Right lobe of liver (tissue), 6 donors: ENCODE measurements at regions not wholly inside any gene's neighbourhood (a gene's known extent, or its start where the extent isn't known, plus 50 kb on each side); places are given as distances from the start of the nearest gene placed in this dataset.
"Not testable (repeated sequence)": the region's sequence is repeated elsewhere in the genome, so short reads cannot be mapped to it uniquely, and the experiment has no call there.

Experiments
- ATAC-seq, 4 donors: fragments of 200-7000 bp; cut with Tn5 transposase; one replicate each; pipeline ENCODE4 v1.9.1; 2020; ENCODE audit warnings: mild to moderate bottlenecking in 4 of 4, moderate library complexity in 4 of 4
- DNase-seq, 3 donors: peaks; one replicate each; pipeline ENCODE4 v3.0.0-alpha.2; 2020
- H3K27ac ChIP-seq, 3 donors: fragments of 200-600 bp; one replicate each; pipeline ENCODE4 v1.8.0; 2022
- H3K27me3 ChIP-seq, 2 donors: fragments of 200-600 bp; one replicate each; pipeline ENCODE4 v1.8.0; 2022
- H3K36me3 ChIP-seq, 4 donors: fragments of 200-600 bp; sonication (generic) in 1 of 4; one replicate each; pipeline versions ENCODE4 v1.5.1 to v1.8.0; 2017 to 2022; ENCODE audit warnings: control low read depth in 1 of 4
- H3K4me1 ChIP-seq, 4 donors: fragments of 200-600 bp; sonication (generic) in 1 of 4; one replicate each; pipeline versions ENCODE4 v1.5.1 to v1.8.0; 2017 to 2022; ENCODE audit warnings: control low read depth in 1 of 4
- H3K4me3 ChIP-seq, 3 donors: fragments of 200-600 bp; one replicate each; pipeline ENCODE4 v1.8.0; 2022
- H3K9me3 ChIP-seq, 4 donors: fragments of 200-600 bp; sonication (generic) in 1 of 4; one replicate each; pipeline versions ENCODE4 v1.5.1 to v1.8.0; 2017 to 2022; ENCODE audit warnings: control low read depth in 1 of 4
- CTCF ChIP-seq, 4 donors: fragments of 200-600 bp in 3 of 4; fragments of 450-650 bp in 1 of 4; IDR thresholded peaks; one replicate each; pipeline versions ENCODE4 v1.5.1 to v1.8.0; 2016 to 2022; ENCODE audit warnings: antibody characterized with exemption in 4 of 4, mild to moderate bottlenecking in 2 of 4
- POLR2A ChIP-seq: fragments of 450-650 bp; IDR thresholded peaks from one replicate; pipeline ENCODE4 v1.6.1; 2017; ENCODE audit warnings: antibody characterized with exemption, mild to moderate bottlenecking
- WGBS: methylation state at CpG from one replicate; pipeline ENCODE4 v1.1.6; 2018; ENCODE audit warnings: low coverage, low lambda C conversion rate; ENCODE audit not compliant: insufficient coverage; ENCODE audit errors: missing lambda C conversion rate; 5-methylcytosine and 5-hydroxymethylcytosine counted together
- intact Hi-C, 2 donors: fragments of 100-400 bp; cut with DNase I; formaldehyde crosslinking; loops; one replicate each; pipeline versions ENCODE4 v1.11.2 to v1.14.1; 2022
- donor health status: DM: no; HTN: yes; CAD: no.
- donor health status: DM: no; HTN: no; CAD: no.
- donor health status: DM: no; HTN: no; CAD: no.
- donor health status: DM: no; HTN: yes; CAD: no.
- donor health status: DM: no; HTN: yes; CAD: no.

- H3K4me3 ChIP-seq = no peak overlapping the region
- H3K36me3 ChIP-seq = no peaks in the 10 kb centered on the region
- no peak for TF ChIP-seq POLR2A
- TF ChIP-seq CTCF (IDR thresholded peaks at IDR 0.05) = no peak
- WGBS = 41% methylated on average over 3 of the region's 4 CpGs
- ATAC-seq = no peak
- no peak overlapping the region for H3K27ac ChIP-seq
- no peak for DNase-seq
- no peaks in the 10 kb centered on the region for H3K9me3 ChIP-seq
- no peaks in the 10 kb centered on the region for H3K27me3 ChIP-seq
- intact Hi-C loops = no loop called here
- H3K4me1 ChIP-seq = no peaks in the 10 kb centered on the region
These were observed 353.0 kb upstream of the IRS4 start for GRCh38 chrX:109089359-109089758.

GRCh38 chrX:109077788-109078187, 341.4 kb upstream of the IRS4 start:
- no peak for ATAC-seq
- TF ChIP-seq POLR2A (no peak), CTCF (IDR thresholded peaks at IDR 0.05) (no peak)
- Histone ChIP-seq H3K9me3 (no peaks in the 10 kb centered on the region), H3K27ac (no peak overlapping the region), H3K36me3 (no peaks in the 10 kb centered on the region), H3K4me3 (no peak overlapping the region), H3K27me3 (peaks cover 0 to 3% of the 10 kb centered on the region in 2 donors), H3K4me1 (no peaks in the 10 kb centered on the region)
- intact Hi-C loops = no loop called here
- no peak for DNase-seq
- 38% methylated on average over 1 of the region's 1 CpG for WGBS

GRCh38 chrX:109054181-109054581, 317.8 kb upstream of the IRS4 start:
- H3K27me3 ChIP-seq, H3K4me3 ChIP-seq, ATAC-seq, H3K27ac ChIP-seq, intact Hi-C loops, H3K4me1 ChIP-seq, H3K9me3 ChIP-seq, DNase-seq, H3K36me3 ChIP-seq: not testable (repeated sequence)
- WGBS = 76% methylated on average over 13 of the region's 27 CpGs

GRCh38 chrX:109049903-109050302, 313.5 kb upstream of the IRS4 start:
- 6% methylated on average over 2 of the region's 2 CpGs for WGBS
- H3K9me3 ChIP-seq = no peaks in the 10 kb centered on the region
- no peaks in the 10 kb centered on the region for H3K36me3 ChIP-seq
- intact Hi-C loops = no loop called here
- no peak for ATAC-seq
- no peak overlapping the region for H3K4me3 ChIP-seq
- TF ChIP-seq CTCF (IDR thresholded peaks at IDR 0.05) (no peak), POLR2A (no peak)
- no peak overlapping the region for H3K27ac ChIP-seq
- DNase-seq = no peak
- no peaks in the 10 kb centered on the region for H3K27me3 ChIP-seq
- no peaks in the 10 kb centered on the region for H3K4me1 ChIP-seq

GRCh38 chrX:109049416-109049815, 313.1 kb upstream of the IRS4 start:
- Histone ChIP-seq H3K9me3 (no peaks in the 10 kb centered on the region), H3K36me3 (no peaks in the 10 kb centered on the region), H3K27ac (no peak overlapping the region), H3K4me3 (no peak overlapping the region), H3K4me1 (no peaks in the 10 kb centered on the region), H3K27me3 (no peaks in the 10 kb centered on the region)
- TF ChIP-seq CTCF (IDR thresholded peaks at IDR 0.05) = no peak
- TF ChIP-seq POLR2A = no peak
- DNase-seq (no peak), ATAC-seq (no peak)
- 21% methylated on average over 2 of the region's 2 CpGs for WGBS
- intact Hi-C loops = no loop called here
